K562 (cell line): ENCODE measurements at regions not wholly inside any gene's neighbourhood (a gene's known extent, or its start where the extent isn't known, plus 50 kb on each side); places are given as distances from the start of the nearest gene placed in this dataset.

Experiments used
- ATAC-seq: fragments of 200-7000 bp; cut with Tn5 transposase; 3 replicates; pipeline ENCODE4 v1.9.1; 2020; ENCODE audit warnings: moderate library complexity
- BruUV-seq: library from RNA; stranded (reverse); fragments of 400-500 nt; replicated peaks from 2 replicates; lab custom pipeline; 2021; lab: Mats Ljungman, UMichigan
- CTCF ChIA-PET: fragments of 300-600 bp; formaldehyde crosslinking; extraction: SDS; loops from one replicate; lab custom pipeline; 2021; ENCODE audit warnings: low intra/inter-chr PET ratio; lab: Yijun Ruan, JAX
- POLR2A ChIA-PET: fragments of 300-600, 350-650 bp; sonication (Branson Sonifier 250); formaldehyde crosslinking; extraction: SDS; loops from one replicate; lab custom pipeline; 2021; ENCODE audit warnings: antibody characterized with exemption, inconsistent platforms; lab: Yijun Ruan, JAX
- DNase-seq, 4 experiments: peaks; one replicate each; pipeline versions ENCODE4 v3.0.0 to v3.0.0-alpha.2; 2011 to 2018; ENCODE audit warnings: low spot score in 3 of 4, mixed read lengths in 3 of 4; ENCODE audit errors: extremely low read depth in 1 of 4
- FAIRE-seq: peaks from 2 replicates; lab custom pipeline; 2011; peaks lifted over from hg19 to GRCh38; lab: Jason Lieb, UNC
- H2AFZ ChIP-seq: 2 replicates; pipeline ENCODE4 v1.6.0; 2011; ENCODE audit warnings: low read depth, low read length, control low read depth, inconsistent platforms
- H3K27ac ChIP-seq: fragments of 200-600 bp; 3 replicates; pipeline ENCODE4 v1.8.0; 2011; ENCODE audit warnings: low read depth, mild to moderate bottlenecking, control low read depth, inconsistent platforms, low read length, moderate library complexity, mixed read lengths; ENCODE audit errors: extremely low read depth
- H3K27me3 ChIP-seq, 2 experiments: fragments of 300-600 bp in 1 of 2; 2 replicates in 1 of 2; 3 replicates in 1 of 2; pipeline versions ENCODE4 v1.6.0 to v1.8.0; 2011; ENCODE audit warnings: inconsistent platforms in 2 of 2, low read length in 2 of 2, mild to moderate bottlenecking in 1 of 2, mixed read lengths in 1 of 2, moderate library complexity in 1 of 2; ENCODE audit not compliant: control insufficient read depth in 2 of 2, insufficient read depth in 2 of 2
- H3K36me3 ChIP-seq: fragments of 300-600 bp; 3 replicates; pipeline ENCODE4 v1.8.0; 2011; ENCODE audit warnings: mild to moderate bottlenecking, low read length, inconsistent platforms; ENCODE audit not compliant: control insufficient read depth, insufficient read depth
- H3K4me1 ChIP-seq, 2 experiments: fragments of 200-600 bp in 1 of 2; replicated peaks in 1 of 2; 2 replicates in 1 of 2; 3 replicates in 1 of 2; pipeline versions ENCODE4 v1.5.1 to v1.8.0; 2011; ENCODE audit warnings: inconsistent platforms in 2 of 2, low read length in 2 of 2, mild to moderate bottlenecking in 1 of 2, mixed read lengths in 1 of 2, moderate library complexity in 1 of 2; ENCODE audit not compliant: control insufficient read depth in 2 of 2, insufficient read depth in 2 of 2
- H3K4me2 ChIP-seq: 2 replicates; pipeline ENCODE4 v1.6.1; 2011; ENCODE audit warnings: low read length, control low read depth, inconsistent platforms, mixed read lengths; ENCODE audit not compliant: insufficient read depth
- H3K4me3 ChIP-seq: fragments of 200-600 bp; sonication (generic), shearing (Covaris generic); 2 replicates; pipeline ENCODE4 v1.5.1; 2016; ENCODE audit warnings: control low read depth, inconsistent platforms
- H3K79me2 ChIP-seq: fragments of 200-600 bp; 3 replicates; pipeline ENCODE4 v1.8.0; 2011; ENCODE audit warnings: low read length, inconsistent platforms; ENCODE audit not compliant: control insufficient read depth, insufficient read depth
- H3K9ac ChIP-seq, 2 experiments: 2 replicates each; pipeline versions ENCODE4 v1.6.0 to v1.6.1; 2011; ENCODE audit warnings: low read depth in 2 of 2, low read length in 2 of 2, control low read depth in 1 of 2, inconsistent platforms in 1 of 2, mild to moderate bottlenecking in 1 of 2, mixed read lengths in 1 of 2; ENCODE audit not compliant: insufficient read depth in 1 of 2
- H3K9me1 ChIP-seq: one replicate; pipeline ENCODE4 v1.6.0; 2011; ENCODE audit warnings: inconsistent platforms, mild to moderate bottlenecking, low read length, moderate library complexity; ENCODE audit not compliant: control insufficient read depth, insufficient read depth
- H3K9me3 ChIP-seq: replicated peaks from 2 replicates; pipeline ENCODE4 v1.5.1; 2011; ENCODE audit warnings: low read depth, low read length, inconsistent platforms; ENCODE audit not compliant: control insufficient read depth, insufficient read depth
- H4K20me1 ChIP-seq: replicated peaks from 2 replicates; pipeline ENCODE4 v1.6.1; 2011; ENCODE audit warnings: low read length, inconsistent platforms, mixed read lengths; ENCODE audit not compliant: control insufficient read depth, insufficient read depth
- DNMT1 ChIP-seq: fragments of 450-650 bp; IDR thresholded peaks from 2 replicates; pipeline ENCODE4 v1.6.1; 2016; ENCODE audit warnings: antibody characterized with exemption, mild to moderate bottlenecking
- FOXJ3 ChIP-seq: sonication (generic); formaldehyde crosslinking; IDR thresholded peaks from 2 replicates; pipeline ENCODE4 v1.4.0; 2020; ENCODE audit warnings: mild to moderate bottlenecking, missing genetic modification reagents
- JUND ChIP-seq, 2 experiments: IDR thresholded peaks; 2 replicates in 1 of 2; 3 replicates in 1 of 2; pipeline ENCODE4 v1.6.1; 2011; ENCODE audit warnings: borderline replicate concordance in 2 of 2, low read depth in 2 of 2, low read length in 2 of 2, improper control_type of control experiment in 1 of 2, missing biosample characterization in 1 of 2, missing genetic modification characterization in 1 of 2, missing genetic modification reagents in 1 of 2
- KDM5B ChIP-seq: fragments of 200-600 bp; sonication (generic); IDR thresholded peaks from 2 replicates; pipeline ENCODE4 v1.6.1; 2012; ENCODE audit warnings: low read depth, mild to moderate bottlenecking, moderate library complexity, low read length, control low read depth, inconsistent platforms; ENCODE audit not compliant: insufficient replicate concordance
- LCOR ChIP-seq: sonication (generic); formaldehyde crosslinking; IDR thresholded peaks from 2 replicates; pipeline ENCODE4 v1.8.0; 2022; ENCODE audit warnings: mild to moderate bottlenecking, missing genetic modification reagents
- NELFE ChIP-seq: IDR thresholded peaks from 2 replicates; pipeline ENCODE4 v1.6.1; 2011; ENCODE audit warnings: mild to moderate bottlenecking; ENCODE audit not compliant: insufficient read depth, insufficient read length
- NFE2 ChIP-seq: IDR thresholded peaks from 2 replicates; pipeline ENCODE4 v1.6.1; 2014; ENCODE audit warnings: antibody characterized with exemption, low read depth
- NFIC ChIP-seq: fragments of 450-650 bp; IDR thresholded peaks from 2 replicates; pipeline ENCODE4 v1.6.1; 2017; ENCODE audit warnings: mild to moderate bottlenecking, inconsistent platforms
- PCBP2 ChIP-seq: fragments of 200-400 bp; formaldehyde crosslinking; IDR thresholded peaks from 2 replicates; pipeline ENCODE4 v1.6.1; 2018; ENCODE audit warnings: low read length, low read depth, mild to moderate bottlenecking, moderate library complexity; ENCODE audit not compliant: poor library complexity, severe bottlenecking
- PRPF4 ChIP-seq: fragments of 200-400 bp; formaldehyde crosslinking; IDR thresholded peaks from one replicate; pipeline ENCODE4 v1.6.1; 2017; ENCODE audit warnings: low read length, low read depth, mild to moderate bottlenecking; ENCODE audit not compliant: insufficient read depth, poor library complexity, severe bottlenecking
- RBFOX2 ChIP-seq: fragments of 200-400 bp; formaldehyde crosslinking; IDR thresholded peaks from 2 replicates; pipeline ENCODE4 v1.6.1; 2017; ENCODE audit warnings: low read depth, mild to moderate bottlenecking, low read length, moderate library complexity
- RBM14 ChIP-seq: fragments of 200-400 bp; formaldehyde crosslinking; IDR thresholded peaks from 2 replicates; pipeline ENCODE4 v1.6.1; 2018; ENCODE audit warnings: low read depth, mild to moderate bottlenecking, low read length, moderate library complexity, borderline replicate concordance; ENCODE audit not compliant: insufficient read depth
- SAFB ChIP-seq: fragments of 200-400 bp; formaldehyde crosslinking; IDR thresholded peaks from 2 replicates; pipeline ENCODE4 v1.6.1; 2017; ENCODE audit warnings: low read depth, low read length, borderline replicate concordance
- SMARCB1 ChIP-seq: IDR thresholded peaks from 2 replicates; pipeline ENCODE4 v1.6.1; 2011; ENCODE audit warnings: improper control_type of control experiment, low read depth; ENCODE audit not compliant: insufficient read length
- TAF1 ChIP-seq: IDR thresholded peaks from 2 replicates; pipeline ENCODE4 v1.6.1; 2011; ENCODE audit warnings: mild to moderate bottlenecking, low read length, moderate library complexity; ENCODE audit not compliant: insufficient read depth, control insufficient read depth, severe bottlenecking; ENCODE audit errors: extremely low read depth
- THRAP3 ChIP-seq: fragments of 450-650 bp; IDR thresholded peaks from 2 replicates; pipeline ENCODE4 v1.6.1; 2016; ENCODE audit warnings: mild to moderate bottlenecking, inconsistent platforms, borderline replicate concordance
- ZNF140 ChIP-seq: fragments of 250-450 bp; sonication (Bioruptor Pico); IDR thresholded peaks from 2 replicates; pipeline ENCODE4 v1.8.0; 2021; ENCODE audit warnings: moderate library complexity, mild to moderate bottlenecking, inconsistent platforms
- ZNF41 ChIP-seq: fragments of 250-450 bp; sonication (Bioruptor Pico); conservative IDR thresholded peaks from 2 replicates; pipeline ENCODE4 v1.4.0; 2020; ENCODE audit warnings: mild to moderate bottlenecking
- WGBS: fragments of 100-300 bp; shearing (Covaris generic); methylation state at CpG from one replicate; pipeline ENCODE4 v1.1.6; 2016; ENCODE audit warnings: low coverage, mixed read lengths; ENCODE audit not compliant: insufficient coverage; ENCODE audit errors: missing lambda C conversion rate; 5-methylcytosine and 5-hydroxymethylcytosine counted together
- in situ Hi-C: fragments of 300-500 bp; cut with MboI; formaldehyde crosslinking; loops from 4 replicates; pipeline ENCODE4 v1.15.0; 2018; ENCODE audit warnings: inconsistent platforms, mixed read lengths
- intact Hi-C: fragments of 100-400 bp; cut with micrococcal nuclease; formaldehyde crosslinking; loops from 2 replicates; pipeline ENCODE4 v1.14.2; 2022
- TF ChIP-seq, protein P1 (sequence below): IDR thresholded peaks from 2 replicates; pipeline ENCODE4 v1.6.1; 2011; ENCODE audit not compliant: insufficient read length; ENCODE audit errors: extremely low read depth

DNA sequence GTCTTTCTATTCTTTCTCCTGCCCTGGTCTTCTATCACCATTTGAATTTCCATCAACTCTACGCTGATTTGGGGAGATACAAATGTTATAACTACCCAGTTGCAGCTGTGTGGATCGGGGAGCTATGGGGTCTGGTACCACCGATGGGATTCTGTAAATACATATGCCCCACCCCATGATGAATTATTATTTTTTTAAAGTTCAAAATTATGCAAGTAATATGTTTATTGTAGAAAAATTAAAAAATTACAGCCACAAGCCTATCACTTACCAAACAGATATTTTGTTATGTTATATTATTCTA lies 52.4 kb upstream of the CLMP start:
- H3K79me2 ChIP-seq: no peaks in the 10 kb centered on the region
- TF ChIP-seq, protein P1, sequence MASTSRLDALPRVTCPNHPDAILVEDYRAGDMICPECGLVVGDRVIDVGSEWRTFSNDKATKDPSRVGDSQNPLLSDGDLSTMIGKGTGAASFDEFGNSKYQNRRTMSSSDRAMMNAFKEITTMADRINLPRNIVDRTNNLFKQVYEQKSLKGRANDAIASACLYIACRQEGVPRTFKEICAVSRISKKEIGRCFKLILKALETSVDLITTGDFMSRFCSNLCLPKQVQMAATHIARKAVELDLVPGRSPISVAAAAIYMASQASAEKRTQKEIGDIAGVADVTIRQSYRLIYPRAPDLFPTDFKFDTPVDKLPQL: no peak
- TF ChIP-seq JUND (IDR thresholded peaks at IDR 0.05; ENCODE audit: borderline replicate concordance, low read depth, low read length): no peak
- no peak for TF ChIP-seq JUND (tag; IDR thresholded peaks at IDR 0.05; ENCODE audit: borderline replicate concordance, low read depth, low read length)
- no peak for TF ChIP-seq SAFB
- no peak for TF ChIP-seq RBM14
- no peak for TF ChIP-seq DNMT1
- no peak for TF ChIP-seq SMARCB1
- TF ChIP-seq ZNF140 (CRISPR knock-in tag): no peak
- TF ChIP-seq NFE2: no peak
- no peak for TF ChIP-seq LCOR
- TF ChIP-seq RBFOX2: no peak
- no peak for TF ChIP-seq NFIC
- no peak for TF ChIP-seq PCBP2
- no peak for TF ChIP-seq FOXJ3 (CRISPR knock-in tag)
- TF ChIP-seq ZNF41 (CRISPR knock-in tag): no peak
- TF ChIP-seq TAF1: no peak
- TF ChIP-seq NELFE: no peak
- TF ChIP-seq PRPF4: no peak
- TF ChIP-seq THRAP3: no peak
- no peak for TF ChIP-seq KDM5B
- TF ChIP-seq, all 486 proteins: peak for 0
- no peaks in the 10 kb centered on the region for H3K9me1 ChIP-seq
- intact Hi-C loops: loop anchor here (1.0 to 5.0 kb wide), 3 partner anchors 80 to 385 kb away; no protein-coding TSS in a partner anchor
- 10% methylated on average over 3 of the region's 3 CpGs for WGBS
- POLR2A ChIA-PET: interaction anchor here (0.6 to 1.0 kb wide), 4 partner anchors 14 to 135 kb away, joined by 3 to 6 read pairs (median 4); no protein-coding TSS in a partner anchor
- no peak overlapping the region for H3K9ac ChIP-seq
- peaks cover 4% of the 10 kb centered on the region; the same call in 1 of the 2 replicates for H4K20me1 ChIP-seq
- DNase-seq (no peak), ATAC-seq (no peak; the same call in 2 of the 3 replicates), FAIRE-seq (no peak)
- H3K4me3 ChIP-seq: no peak overlapping the region
- BruUV-seq: no TSS peak
- no peaks in the 10 kb centered on the region for H3K9me3 ChIP-seq
- H2AFZ ChIP-seq: no peak overlapping the region
- H3K27me3 ChIP-seq: peaks cover 0 to 30% of the 10 kb centered on the region in 2 experiments; a peak in 3 of 5 replicates
- H3K4me2 ChIP-seq: no peak overlapping the region
- CTCF ChIA-PET: interaction anchor here (0.7 to 2.5 kb wide), 5 partner anchors 10 to 668 kb away, joined by 3 to 13 read pairs (median 3); no protein-coding TSS in a partner anchor
- H3K27ac ChIP-seq: no peak overlapping the region
- in situ Hi-C loops: loop anchor here (5.0 kb wide), 1 partner anchor 130 kb away; no protein-coding TSS in a partner anchor
- H3K4me1 ChIP-seq: no peaks in the 10 kb centered on the region
- H3K36me3 ChIP-seq: no peaks in the 10 kb centered on the region
